GM18951 (cell line): ENCODE measurements at regions not wholly inside any gene's neighbourhood (a gene's known extent, or its start where the extent isn't known, plus 50 kb on each side); places are given as distances from the start of the nearest gene placed in this dataset.

Source experiments
- POLR2A ChIP-seq: IDR thresholded peaks from 4 replicates; pipeline ENCODE4 v1.6.1; 2011; ENCODE audit warnings: mild to moderate bottlenecking; ENCODE audit not compliant: insufficient read length, insufficient read depth; ENCODE audit errors: extremely low read depth
- in situ Hi-C: fragments of 300-500 bp; cut with MboI; formaldehyde crosslinking; loops from one replicate; pipeline ENCODE4 v1.12.0; 2022; ENCODE audit warnings: low sequenced_read_pairs, mixed read lengths, inconsistent platforms; ENCODE audit not compliant: unreplicated experiment

DNA sequence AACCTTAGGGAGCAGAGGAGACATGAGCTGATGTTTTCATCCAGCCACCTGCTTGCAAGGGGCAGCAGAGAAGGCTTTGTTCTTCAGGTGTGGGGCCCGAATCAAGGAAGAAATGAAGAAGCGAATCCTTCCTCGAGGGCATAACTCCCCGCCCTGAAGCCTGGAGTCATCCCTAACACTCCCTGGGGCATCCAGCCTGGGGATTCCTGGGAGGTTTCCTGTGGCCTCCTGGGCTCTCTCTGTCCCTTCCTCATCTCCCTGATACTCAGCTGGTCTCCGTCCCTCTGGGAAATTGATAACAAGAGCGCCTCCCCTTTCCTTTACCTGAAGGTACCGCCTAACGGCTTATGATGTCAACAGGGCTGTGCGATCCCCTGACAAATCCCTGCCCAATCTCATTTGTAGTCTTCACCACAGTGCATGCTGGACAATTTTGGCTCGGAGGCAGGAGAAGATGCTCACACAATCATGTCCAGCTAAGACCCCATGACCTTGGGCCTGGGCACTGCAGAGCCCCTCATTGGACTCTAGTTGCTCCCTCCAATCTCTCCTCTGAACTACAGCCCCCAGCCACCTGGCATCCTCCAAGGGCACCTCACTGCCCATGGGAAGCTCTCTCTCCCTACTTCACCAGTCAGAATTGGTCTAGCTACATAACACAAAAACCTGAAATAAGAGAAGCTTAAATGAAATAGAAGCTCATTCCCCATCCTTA is 80.6 kb upstream of the RTL6 start:
- in situ Hi-C loops = no loop called here
- no peak for TF ChIP-seq POLR2A

- in situ Hi-C loops = no loop called here
- TF ChIP-seq POLR2A = no peak
Observed at GRCh38 chr22:44578110-44578457, 80.1 kb upstream of the RTL6 start.

DNA sequence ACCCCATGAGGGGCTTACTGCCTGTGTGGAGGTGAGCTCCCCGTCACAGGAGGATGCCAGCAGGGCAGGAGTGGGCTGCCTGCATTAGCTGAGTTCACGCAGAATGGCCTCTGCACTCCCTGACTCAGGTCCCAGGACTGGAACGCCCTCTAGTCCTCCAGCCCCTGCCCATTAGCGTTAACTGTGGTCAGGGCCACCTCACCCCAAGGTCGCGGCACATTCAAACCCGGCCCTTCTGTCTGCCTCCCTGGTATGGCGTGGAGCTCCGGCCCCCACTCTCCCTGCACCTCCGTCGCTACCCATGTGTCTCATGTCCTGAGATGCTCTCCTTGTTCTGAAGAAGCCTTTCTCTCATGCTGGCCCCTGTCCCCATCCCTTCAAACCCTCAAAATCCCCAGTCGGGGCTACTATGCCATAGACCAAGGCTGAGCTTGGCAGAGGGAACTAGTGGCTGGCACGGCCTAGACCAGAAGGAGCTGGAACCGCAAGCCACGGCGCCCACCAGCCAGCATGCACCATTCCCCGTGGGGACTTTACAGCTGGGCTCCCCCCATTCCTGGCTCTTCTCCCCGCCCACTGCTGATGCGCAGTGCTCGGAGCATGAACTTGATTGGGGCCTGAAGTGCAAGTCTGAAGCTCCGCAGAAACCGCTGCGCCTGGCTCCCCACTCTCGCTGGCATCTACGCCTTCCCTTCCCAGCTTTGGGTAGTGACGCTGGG is 79.5 kb upstream of the RTL6 start:
- in situ Hi-C loops = no loop called here
- no peak for TF ChIP-seq POLR2A

DNA sequence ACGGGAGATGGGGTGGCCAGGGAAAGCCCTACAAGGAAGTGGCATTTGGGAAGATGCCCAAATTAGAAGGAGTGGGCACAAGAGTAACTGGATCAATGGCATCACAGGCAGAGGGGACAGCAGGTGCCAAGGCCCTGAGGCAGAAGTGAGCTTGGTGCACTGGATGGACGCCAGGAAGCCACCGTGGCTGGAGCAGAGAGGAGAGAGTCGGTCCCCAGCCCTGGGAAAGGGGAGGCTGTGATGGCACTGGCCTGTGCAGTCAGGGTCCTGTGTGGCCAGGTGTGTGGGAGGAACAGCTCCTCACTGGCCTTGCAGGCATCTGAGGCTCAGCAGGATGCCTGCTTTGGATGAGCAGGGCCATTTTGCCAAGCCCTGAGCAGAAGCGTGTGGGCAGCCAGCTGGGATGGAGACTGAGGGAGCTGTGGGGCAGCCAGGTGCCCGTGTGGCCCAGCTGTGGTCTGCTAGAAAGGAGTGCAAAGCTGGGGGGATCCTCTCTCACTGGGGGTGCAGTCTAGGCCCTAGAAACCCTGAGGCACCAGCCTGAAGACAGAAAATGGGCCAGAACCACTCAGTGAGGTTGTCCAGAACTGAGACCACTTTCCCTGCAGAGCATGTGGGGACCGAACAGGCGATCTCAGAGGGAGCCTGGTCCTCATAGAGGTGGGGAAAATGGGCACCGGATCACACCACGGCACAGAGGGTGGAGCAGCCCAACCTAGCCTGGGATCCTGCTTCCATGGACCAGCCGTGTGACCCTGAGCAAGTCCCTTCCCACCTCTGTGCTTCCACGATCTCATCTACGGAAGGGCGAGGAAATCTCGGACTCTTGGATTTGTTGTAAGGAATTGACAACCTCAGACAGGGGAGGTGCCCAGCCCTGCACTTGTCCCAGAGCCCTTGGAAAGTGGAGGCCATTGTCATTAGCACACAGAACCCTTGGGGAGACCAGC is 78.6 kb upstream of the RTL6 start:
- in situ Hi-C loops = no loop called here
- TF ChIP-seq POLR2A = no peak

DNA sequence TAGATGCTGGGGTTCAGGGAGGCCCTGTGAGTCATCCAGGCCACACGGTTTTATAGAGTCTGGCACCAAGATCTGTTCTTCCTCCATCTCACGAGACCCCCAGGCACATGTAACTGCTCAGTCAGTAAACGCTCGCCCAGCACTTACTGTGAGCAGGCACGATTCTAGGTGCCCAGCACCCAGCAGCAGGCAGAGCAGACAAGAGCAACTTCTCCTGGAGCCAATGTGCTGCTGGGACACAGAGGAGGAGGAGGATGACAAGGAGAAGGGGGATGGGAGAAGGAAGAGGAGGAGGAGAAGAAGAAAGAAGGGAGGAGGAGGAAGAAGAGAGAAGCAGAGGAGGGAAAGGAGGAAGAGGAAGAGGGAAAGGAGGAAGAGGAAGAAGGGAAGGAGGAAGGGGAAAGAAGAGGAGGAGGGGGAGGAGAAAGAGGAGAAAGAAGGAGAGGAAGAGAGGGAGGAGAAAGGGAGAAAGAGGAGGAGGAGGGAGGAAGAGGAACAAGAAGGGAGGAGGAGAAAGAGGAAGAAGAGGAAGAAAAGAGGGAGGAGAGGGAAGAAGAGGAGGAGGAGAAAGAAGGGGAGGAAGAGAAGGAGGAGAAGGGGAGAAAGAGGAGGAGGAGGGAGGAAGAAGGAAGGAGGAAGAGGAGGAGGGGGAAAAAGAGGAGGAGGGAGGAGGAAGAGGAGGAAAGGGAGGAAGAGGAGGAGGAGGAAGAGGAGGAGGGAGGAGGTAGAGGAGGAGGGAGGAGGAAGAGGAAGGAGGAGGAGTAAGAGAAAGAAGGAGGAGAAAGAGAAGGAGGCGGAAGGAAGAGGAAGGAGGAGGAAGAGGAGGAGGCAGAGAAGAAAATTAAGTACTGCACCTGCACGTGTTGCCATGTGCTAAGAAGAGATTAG is 77.6 kb upstream of the RTL6 start:
- no peak for TF ChIP-seq POLR2A
- in situ Hi-C loops = no loop called here

- in situ Hi-C loops = no loop called here
- no peak for TF ChIP-seq POLR2A
Observed at GRCh38 chr22:44574640-44575380, 76.8 kb upstream of the RTL6 start.

DNA sequence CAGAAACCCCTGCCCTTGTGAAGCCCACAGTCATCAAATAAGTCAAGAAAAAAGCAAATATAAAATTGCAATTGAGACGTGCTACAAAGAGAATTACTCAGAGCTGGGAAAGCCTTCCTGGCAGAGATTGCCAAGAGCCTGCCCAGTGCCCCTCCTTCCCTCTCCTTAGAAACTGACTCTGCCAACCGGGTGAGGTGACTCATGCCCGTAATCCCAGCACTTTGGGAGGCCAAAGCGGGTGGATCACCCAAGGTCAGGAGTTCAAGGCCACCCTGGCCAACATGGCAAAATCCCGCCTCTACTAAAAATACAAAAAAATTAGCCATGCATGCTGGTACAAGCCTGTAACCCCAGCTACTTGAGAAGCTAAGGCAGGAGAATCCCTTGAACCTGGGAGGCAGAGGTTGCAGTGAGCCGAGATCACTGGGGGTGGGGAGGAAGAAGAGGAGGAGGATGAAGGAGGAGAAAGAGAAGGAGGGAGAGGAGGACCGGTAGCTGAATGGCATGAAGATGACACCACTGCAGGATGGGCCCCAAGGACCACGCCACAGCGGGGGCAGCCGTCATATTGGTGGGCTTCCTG is 76.1 kb upstream of the RTL6 start:
- in situ Hi-C loops = no loop called here
- TF ChIP-seq POLR2A = no peak

GRCh38 chr22:44573451-44573850 is 75.4 kb upstream of the RTL6 start:
- TF ChIP-seq POLR2A = no peak
- in situ Hi-C loops = no loop called here

DNA sequence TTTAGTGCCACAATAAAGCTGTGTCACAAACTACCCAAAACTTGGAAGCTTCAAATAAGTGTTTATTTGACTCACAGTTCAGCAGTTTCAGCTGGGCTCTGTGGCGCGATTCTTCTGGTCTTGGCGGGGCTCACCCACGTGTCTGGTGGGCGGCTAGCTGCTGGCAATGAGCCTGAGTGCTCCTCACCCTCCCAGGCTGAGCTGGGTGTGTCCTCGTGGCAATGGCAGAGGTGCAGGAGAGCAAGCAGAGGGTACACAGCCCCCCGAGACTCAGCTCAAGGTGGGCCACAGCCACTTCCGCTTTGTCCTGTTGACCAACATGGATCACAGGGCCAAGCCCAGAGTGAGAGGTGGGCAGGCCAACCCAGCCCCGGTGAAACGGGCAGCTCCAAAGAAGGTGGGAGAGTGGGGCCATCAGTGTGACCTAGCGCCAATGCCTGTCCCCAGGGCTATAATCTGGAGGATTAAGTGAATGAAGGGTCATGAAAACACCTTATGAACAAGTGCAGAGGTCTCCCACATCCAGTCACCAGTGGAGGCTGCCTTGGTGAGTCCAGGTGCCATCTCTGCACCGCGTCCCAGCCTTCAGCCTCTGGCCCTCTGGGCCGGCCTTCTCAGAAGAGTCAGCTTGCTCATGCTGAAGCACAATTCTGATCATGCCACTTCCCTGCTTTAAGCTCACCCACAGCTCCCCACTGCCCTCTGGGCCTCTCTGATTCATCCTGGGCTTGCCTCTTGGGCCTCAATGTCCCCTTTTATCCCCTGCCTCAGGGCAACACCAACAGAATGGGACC is 74.6 kb upstream of the RTL6 start:
- in situ Hi-C loops = no loop called here
- no peak for TF ChIP-seq POLR2A

DNA sequence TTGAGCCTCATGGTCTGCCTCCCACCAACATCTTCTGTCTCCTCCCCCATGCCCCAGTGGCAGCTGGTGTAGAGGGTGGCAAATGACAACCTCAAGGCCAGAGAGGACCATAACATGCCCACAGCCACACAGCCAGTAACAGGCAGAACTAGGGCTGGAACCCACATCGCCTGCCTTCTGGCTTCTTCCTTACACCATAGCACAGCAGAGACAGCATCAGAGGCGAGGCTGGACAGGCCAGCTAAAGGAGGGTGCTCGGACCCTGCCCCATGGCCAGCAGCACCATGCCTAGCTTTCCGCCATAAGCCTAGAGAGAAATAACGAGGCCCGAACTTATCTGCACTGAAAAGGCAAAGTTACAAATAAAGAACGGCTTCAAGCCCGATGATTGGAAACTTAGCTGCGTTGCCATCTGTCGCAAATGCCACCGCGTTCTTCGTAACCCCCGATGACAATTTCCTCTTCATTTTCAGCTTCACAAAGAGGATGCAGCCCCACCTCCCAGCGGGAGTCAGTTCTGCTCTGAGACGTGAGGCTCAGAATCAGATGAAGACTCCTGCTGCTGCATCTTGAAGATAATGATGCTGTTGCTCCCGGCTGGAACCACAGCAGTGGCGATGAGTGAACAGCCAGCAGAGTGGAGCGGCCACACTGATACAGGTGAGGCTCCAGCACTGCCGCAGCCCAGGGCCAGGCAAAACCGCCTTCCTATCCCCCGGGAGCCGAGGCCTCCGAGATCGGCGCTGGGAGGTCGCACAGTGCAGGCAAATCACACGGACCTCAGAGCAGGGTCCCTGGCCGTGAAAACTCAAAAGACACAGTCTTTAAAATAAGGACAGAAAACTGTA is 73.8 kb upstream of the RTL6 start:
- in situ Hi-C loops = no loop called here

More for the DNA sequence above, 73.8 kb upstream of the RTL6 start:
- TF ChIP-seq POLR2A = no peak
